Fibroblast of mammary gland (primary cell): ENCODE measurements at regions not wholly inside any gene's neighbourhood (a gene's known extent, or its start where the extent isn't known, plus 50 kb on each side); places are given as distances from the start of the nearest gene placed in this dataset.
"Not testable (repeated sequence)": the region's sequence is repeated elsewhere in the genome, so short reads cannot be mapped to it uniquely, and the experiment has no call there.

Experiments used
- DNase-seq: peaks from one replicate; pipeline ENCODE4 v3.0.0-alpha.2; 2010; ENCODE audit warnings: low read depth
- H3K4me3 ChIP-seq: 2 replicates; pipeline ENCODE4 v1.5.1; 2011; ENCODE audit warnings: low read depth, mild to moderate bottlenecking, low read length, moderate library complexity; ENCODE audit not compliant: control insufficient read depth

- DNase-seq = peak; percentile 17
- not testable (repeated sequence) for H3K4me3 ChIP-seq
Observed at GRCh38 chr10:87416892-87417291, 59.3 kb downstream of the NUTM2D start.

- H3K4me3 ChIP-seq, DNase-seq: not testable (repeated sequence)
Observed at GRCh38 chr10:87422641-87423040, 65.1 kb downstream of the NUTM2D start.

- not testable (repeated sequence) for H3K4me3 ChIP-seq, DNase-seq
Observed at GRCh38 chr10:87424697-87425373, 67.3 kb downstream of the NUTM2D start.

- H3K4me3 ChIP-seq, DNase-seq: not testable (repeated sequence)
Observed at GRCh38 chr10:87433836-87434235, 70.9 kb upstream of the MINPP1 start.

GRCh38 chr10:87435295-87435826 is 69.3 kb upstream of the MINPP1 start:
- DNase-seq, H3K4me3 ChIP-seq: not testable (repeated sequence)

GRCh38 chr10:87436104-87436503 is 68.6 kb upstream of the MINPP1 start:
- DNase-seq, H3K4me3 ChIP-seq: not testable (repeated sequence)

GRCh38 chr10:87437450-87437849 is 67.2 kb upstream of the MINPP1 start:
- peak; percentile 69 for DNase-seq
- not testable (repeated sequence) for H3K4me3 ChIP-seq
